Neuronal stem cell (in vitro differentiated cells): ENCODE measurements at regions not wholly inside any gene's neighbourhood (a gene's known extent, or its start where the extent isn't known, plus 50 kb on each side); places are given as distances from the start of the nearest gene placed in this dataset.
"Not testable (repeated sequence)": the region's sequence is repeated elsewhere in the genome, so short reads cannot be mapped to it uniquely, and the experiment has no call there.

Experiments
- DNase-seq: peaks from one replicate; pipeline ENCODE4 v3.0.0-alpha.2; 2013; ENCODE audit warnings: low spot score
- H2AFZ ChIP-seq: one replicate; pipeline ENCODE4 v1.6.1; 2013; ENCODE audit warnings: mild to moderate bottlenecking, low read length, inconsistent platforms
- H2AK5ac ChIP-seq: 2 replicates; pipeline ENCODE4 v1.6.1; 2013; ENCODE audit warnings: low read depth, mild to moderate bottlenecking, inconsistent platforms, low read length, moderate library complexity, mixed read lengths
- H2BK120ac ChIP-seq: 2 replicates; pipeline ENCODE4 v1.6.1; 2013; ENCODE audit warnings: low read depth, mild to moderate bottlenecking, inconsistent platforms, low read length, moderate library complexity, mixed read lengths
- H2BK12ac ChIP-seq: one replicate; pipeline ENCODE4 v1.6.1; 2013; ENCODE audit warnings: low read length, inconsistent platforms
- H2BK15ac ChIP-seq: 2 replicates; pipeline ENCODE4 v1.6.1; 2013; ENCODE audit warnings: mild to moderate bottlenecking, low read length, inconsistent platforms, mixed read lengths
- H2BK5ac ChIP-seq: one replicate; pipeline ENCODE4 v1.6.1; 2013; ENCODE audit warnings: inconsistent platforms, mild to moderate bottlenecking, low read length, moderate library complexity
- H3K14ac ChIP-seq: one replicate; pipeline ENCODE4 v1.6.1; 2013; ENCODE audit warnings: low read length, inconsistent platforms
- H3K18ac ChIP-seq: 2 replicates; pipeline ENCODE4 v1.6.1; 2013; ENCODE audit warnings: low read length, inconsistent platforms
- H3K23ac ChIP-seq: 2 replicates; pipeline ENCODE4 v1.6.1; 2013; ENCODE audit warnings: low read depth, mild to moderate bottlenecking, mixed read lengths, low read length, inconsistent platforms; ENCODE audit not compliant: poor library complexity
- H3K27ac ChIP-seq: replicated peaks from 3 replicates; pipeline ENCODE4 v1.5.1; 2013; ENCODE audit warnings: low read length, inconsistent platforms
- H3K27me3 ChIP-seq, 3 experiments: 2 replicates each; pipeline ENCODE4 v1.6.1; 2013; ENCODE audit warnings: low read length in 3 of 3, mild to moderate bottlenecking in 2 of 3, inconsistent platforms in 1 of 3, low read depth in 1 of 3, mixed read lengths in 1 of 3, moderate library complexity in 1 of 3; ENCODE audit not compliant: control insufficient read depth in 3 of 3, insufficient read depth in 3 of 3
- H3K36me3 ChIP-seq, 2 donors: replicated peaks in 1 of 2; 2 replicates each; pipeline ENCODE4 v1.6.1; 2013; ENCODE audit warnings: low read length in 2 of 2; ENCODE audit not compliant: control insufficient read depth in 2 of 2, insufficient read depth in 2 of 2
- H3K4ac ChIP-seq: 2 replicates; pipeline ENCODE4 v1.6.1; 2013; ENCODE audit warnings: inconsistent platforms, mild to moderate bottlenecking, low read length, moderate library complexity
- H3K4me1 ChIP-seq, 2 donors: 1 replicate in 1 of 2; 2 replicates in 1 of 2; pipeline ENCODE4 v1.6.1; 2013; ENCODE audit warnings: low read length in 2 of 2, low read depth in 1 of 2; ENCODE audit not compliant: control insufficient read depth in 2 of 2, insufficient read depth in 1 of 2
- H3K4me2 ChIP-seq: one replicate; pipeline ENCODE4 v1.6.1; 2013; ENCODE audit warnings: mild to moderate bottlenecking, low read length, inconsistent platforms; ENCODE audit not compliant: insufficient read depth, poor library complexity, severe bottlenecking
- H3K4me3 ChIP-seq, 2 donors: 2 replicates each; pipeline ENCODE4 v1.5.1; 2013; ENCODE audit warnings: low read length in 2 of 2, mild to moderate bottlenecking in 2 of 2, inconsistent platforms in 1 of 2, moderate library complexity in 1 of 2
- H3K79me1 ChIP-seq: one replicate; pipeline ENCODE4 v1.6.1; 2013; ENCODE audit warnings: low read depth, mild to moderate bottlenecking, inconsistent platforms, low read length, moderate library complexity
- H3K9ac ChIP-seq: one replicate; pipeline ENCODE4 v1.6.1; 2013; ENCODE audit warnings: mild to moderate bottlenecking, low read depth, low read length, inconsistent platforms; ENCODE audit not compliant: poor library complexity
- H3K9me3 ChIP-seq, 2 donors: replicated peaks in 1 of 2; 2 replicates each; pipeline versions ENCODE3 to v1.6.1; 2013; ENCODE audit warnings: low read length in 2 of 2, mild to moderate bottlenecking in 2 of 2, inconsistent platforms in 1 of 2, low read depth in 1 of 2, mixed read lengths in 1 of 2, moderate library complexity in 1 of 2; ENCODE audit not compliant: control insufficient read depth in 2 of 2, insufficient read depth in 1 of 2
- H4K8ac ChIP-seq: one replicate; pipeline ENCODE4 v1.6.1; 2013; ENCODE audit warnings: low read depth, mild to moderate bottlenecking, inconsistent platforms, low read length, moderate library complexity
- H4K91ac ChIP-seq: one replicate; pipeline ENCODE4 v1.6.1; 2013; ENCODE audit warnings: low read length, low read depth, mild to moderate bottlenecking, inconsistent platforms; ENCODE audit not compliant: poor library complexity
- WGBS, 2 donors: extraction: QIAGEN DNeasy Blood & Tissue Kit; methylation state at CpG; one replicate each; pipeline ENCODE4 v1.1.7; 2013; ENCODE audit warnings: missing lambda C conversion rate in 2 of 2, mixed read lengths in 1 of 2; ENCODE audit not compliant: insufficient read length in 2 of 2, insufficient replicate concordance in 1 of 2; ENCODE audit errors: extremely low coverage in 2 of 2; 5-methylcytosine and 5-hydroxymethylcytosine counted together

DNA sequence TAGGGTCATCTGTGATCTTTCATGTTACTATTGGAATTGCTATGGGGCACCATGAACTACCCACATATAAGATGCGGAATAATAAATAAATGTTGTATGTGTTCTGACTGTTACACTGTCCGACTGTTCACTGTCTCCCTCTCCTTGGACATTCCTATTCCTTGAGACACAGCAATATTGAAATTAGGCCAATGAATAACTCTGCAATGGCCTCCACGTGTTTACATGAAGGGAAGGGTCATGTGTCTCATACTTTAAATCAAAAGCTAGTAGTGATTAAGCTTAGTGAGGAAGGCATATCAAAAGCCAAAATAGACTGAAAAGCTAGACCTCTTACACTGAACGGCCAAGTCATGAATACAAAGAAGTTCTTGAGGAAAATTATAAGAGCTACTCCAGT, 751.3 kb downstream of the SOCS6 start:
- Histone ChIP-seq H2BK120ac (no peak overlapping the region), H3K9me3 (no peaks in the 10 kb centered on the region), H3K18ac (no peak overlapping the region), H3K79me1 (no peaks in the 10 kb centered on the region), H3K23ac (no peak overlapping the region), H3K9ac (no peak overlapping the region), H2AK5ac (no peak overlapping the region), H2BK15ac (no peak overlapping the region), H3K4me3 (no peak overlapping the region), H3K4me2 (no peak overlapping the region), H3K4ac (no peak overlapping the region), H4K8ac (no peak overlapping the region), H2BK5ac (no peak overlapping the region), H2AFZ (no peak overlapping the region), H3K14ac (no peak overlapping the region), H3K27ac (no peak overlapping the region), H3K4me1 (no peaks in the 10 kb centered on the region), H3K36me3 (no peaks in the 10 kb centered on the region), H3K27me3 (peaks cover 0 to 2% (median 0%) of the 10 kb centered on the region in 3 experiments), H2BK12ac (no peak overlapping the region), H4K91ac (no peak overlapping the region)
- no peak for DNase-seq
- WGBS, 2 donors, result no CpG with 5 or more reads among the region's 4 CpGs

DNA sequence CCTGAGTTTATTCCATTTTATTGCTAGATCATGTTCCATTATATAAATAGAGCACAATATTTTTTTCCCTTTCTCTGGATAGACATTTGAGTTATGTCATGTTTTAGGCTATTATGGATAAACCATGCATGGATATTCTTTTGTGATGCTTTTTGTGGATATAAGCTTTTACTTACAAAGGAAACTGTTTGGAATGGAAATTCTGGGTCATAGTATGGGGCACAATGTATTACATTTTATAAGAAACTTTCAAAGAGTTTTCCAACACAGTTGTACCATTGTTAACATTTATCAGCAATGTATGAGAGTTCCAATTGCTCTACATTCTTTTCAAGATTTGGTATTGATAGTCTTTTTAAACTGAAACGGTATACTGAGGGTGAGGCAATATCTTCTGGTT, 749.4 kb downstream of the SOCS6 start:
- H3K4me1 ChIP-seq, result no peaks in the 10 kb centered on the region
- DNase-seq, result no peak
- H3K79me1 ChIP-seq, result no peaks in the 10 kb centered on the region
- H3K14ac ChIP-seq, result no peak overlapping the region
- H2BK12ac ChIP-seq, result no peak overlapping the region
- H3K9ac ChIP-seq, result no peak overlapping the region
- no peak overlapping the region for H3K27ac ChIP-seq
- no peak overlapping the region for H4K8ac ChIP-seq
- no peak overlapping the region for H2AFZ ChIP-seq
- H3K9me3 ChIP-seq, result no peaks in the 10 kb centered on the region
- H3K36me3 ChIP-seq, result no peaks in the 10 kb centered on the region
- no peak overlapping the region for H3K4ac ChIP-seq
- no peak overlapping the region for H2BK120ac ChIP-seq
- no CpG with 5 or more reads among the region's 1 CpG for WGBS, 2 donors
- H3K4me3 ChIP-seq, result no peak overlapping the region
- no peak overlapping the region for H4K91ac ChIP-seq
- no peak overlapping the region for H3K23ac ChIP-seq
- H3K27me3 ChIP-seq, result peaks cover 0 to 2% (median 0%) of the 10 kb centered on the region in 3 experiments
- H3K18ac ChIP-seq, result no peak overlapping the region
- no peak overlapping the region for H3K4me2 ChIP-seq
- H2AK5ac ChIP-seq, result no peak overlapping the region
- no peak overlapping the region for H2BK15ac ChIP-seq
- no peak overlapping the region for H2BK5ac ChIP-seq

DNA sequence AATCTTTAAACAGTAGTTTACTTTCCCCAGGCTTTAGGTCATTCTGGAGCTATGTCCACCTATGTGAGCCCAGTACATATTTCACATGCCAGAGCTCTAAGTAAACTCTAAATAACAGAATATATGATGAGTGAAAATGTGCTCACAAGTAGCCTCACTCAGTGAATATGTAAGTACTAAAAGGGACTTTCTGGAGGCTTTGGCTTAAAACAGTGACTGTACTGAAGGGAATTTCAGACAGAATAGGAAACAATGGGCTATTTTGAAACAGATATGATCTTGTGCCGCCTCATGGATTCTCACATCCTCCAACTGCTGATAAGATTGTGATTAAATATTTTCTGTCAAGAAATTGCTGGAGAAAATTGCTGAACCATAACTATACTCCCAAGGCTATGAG, 747.9 kb downstream of the SOCS6 start:
- H3K14ac ChIP-seq, result no peak overlapping the region
- H3K79me1 ChIP-seq, result no peaks in the 10 kb centered on the region
- no peak overlapping the region for H3K4ac ChIP-seq
- peaks cover 0 to 2% (median 0%) of the 10 kb centered on the region in 3 experiments for H3K27me3 ChIP-seq
- H3K9ac ChIP-seq, result no peak overlapping the region
- H2AFZ ChIP-seq, result no peak overlapping the region
- H2BK12ac ChIP-seq, result no peak overlapping the region
- H2BK15ac ChIP-seq, result no peak overlapping the region
- no peak overlapping the region for H3K18ac ChIP-seq
- no peak overlapping the region for H2BK5ac ChIP-seq
- H3K36me3 ChIP-seq, result no peaks in the 10 kb centered on the region
- WGBS, 2 donors, result no CpG with 5 or more reads among the region's 1 CpG
- DNase-seq, result no peak
- H2AK5ac ChIP-seq, result no peak overlapping the region
- no peak overlapping the region for H4K91ac ChIP-seq
- no peaks in the 10 kb centered on the region for H3K4me1 ChIP-seq
- no peak overlapping the region for H4K8ac ChIP-seq
- H3K4me3 ChIP-seq, result no peak overlapping the region
- H3K4me2 ChIP-seq, result no peak overlapping the region
- H2BK120ac ChIP-seq, result no peak overlapping the region
- H3K27ac ChIP-seq, result no peak overlapping the region
- H3K23ac ChIP-seq, result no peak overlapping the region
- no peaks in the 10 kb centered on the region for H3K9me3 ChIP-seq

DNA sequence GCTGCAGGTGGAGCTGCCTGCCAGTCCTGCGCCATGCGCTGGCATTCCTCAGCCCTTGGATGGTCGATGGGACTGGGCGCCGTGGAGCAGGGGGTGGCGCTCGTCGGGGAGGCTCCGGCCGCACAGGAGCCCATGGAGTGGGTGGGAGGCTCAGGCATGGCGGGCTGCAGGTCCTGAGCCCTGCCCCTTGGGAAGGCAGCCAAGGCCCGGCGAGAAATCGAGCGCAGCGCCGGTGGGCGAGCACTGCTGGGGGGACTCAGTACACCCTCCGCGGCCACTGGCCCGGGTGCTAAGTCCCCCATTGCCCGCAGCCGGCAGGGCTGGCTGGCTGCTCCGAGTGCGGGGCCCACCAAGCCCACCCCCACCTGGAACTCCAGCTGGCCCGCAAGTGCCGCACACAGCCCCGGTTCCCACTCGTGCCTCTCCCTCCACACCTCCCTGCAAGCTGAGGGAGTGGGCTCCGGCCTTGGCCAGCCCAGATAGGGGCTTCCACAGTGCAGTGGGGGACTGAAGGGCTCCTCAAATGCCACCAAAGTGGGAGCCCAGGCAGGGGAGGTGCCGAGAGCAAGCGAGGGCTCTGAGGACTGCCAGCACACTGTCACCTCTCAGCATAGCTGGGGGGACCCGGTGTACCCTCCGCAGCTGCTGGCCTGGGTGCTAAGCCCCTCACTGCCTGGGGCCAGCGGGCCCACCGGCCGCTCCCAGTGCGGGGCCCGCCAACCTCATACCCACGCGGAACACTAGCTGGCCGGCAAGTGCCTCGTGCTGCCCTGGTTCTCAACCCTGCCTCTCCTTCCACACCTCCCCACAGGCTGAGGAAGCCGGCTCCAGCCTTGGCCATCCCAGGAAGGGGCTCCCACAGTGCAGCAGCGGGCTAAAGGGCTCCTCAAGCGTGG, 742.7 kb downstream of the SOCS6 start:
- H3K79me1 ChIP-seq, H4K91ac ChIP-seq, H4K8ac ChIP-seq, H3K4me1 ChIP-seq, H3K14ac ChIP-seq, H3K9ac ChIP-seq, H2BK5ac ChIP-seq, H3K18ac ChIP-seq, DNase-seq, H2AK5ac ChIP-seq, H2BK120ac ChIP-seq, H2BK15ac ChIP-seq, H3K23ac ChIP-seq, H3K4me3 ChIP-seq, H2BK12ac ChIP-seq, H3K36me3 ChIP-seq, H2AFZ ChIP-seq, H3K4ac ChIP-seq, H3K27me3 ChIP-seq, H3K27ac ChIP-seq, H3K4me2 ChIP-seq, H3K9me3 ChIP-seq: not testable (repeated sequence)
- no CpG with 5 or more reads among the region's 46 CpGs for WGBS, 2 donors
